Ecto neural progenitor cell (in vitro differentiated cells): ENCODE measurements at regions not wholly inside any gene's neighbourhood (a gene's known extent, or its start where the extent isn't known, plus 50 kb on each side); places are given as distances from the start of the nearest gene placed in this dataset.

Experiments
- DNase-seq: peaks from one replicate; pipeline ENCODE4 v3.0.0-alpha.2; 2018; ENCODE audit warnings: low spot score

- DNase-seq = no peak
Measured at GRCh38 chr3:160169139-160169976, 55.9 kb upstream of the C3orf80 start.

GRCh38 chr3:160170409-160171370 lies 54.5 kb upstream of the C3orf80 start:
- DNase-seq = no peak

- no peak for DNase-seq
Measured at GRCh38 chr3:160171813-160172212, 53.4 kb upstream of the C3orf80 start.

GRCh38 chr3:160174621-160175020 lies 50.6 kb upstream of the C3orf80 start:
- DNase-seq = no peak
